ENCODE measurements at regions not wholly inside any gene's neighbourhood (a gene's known extent, or its start where the extent isn't known, plus 50 kb on each side); places are given as distances from the start of the nearest gene placed in this dataset.

- DNase-seq: no peak
Observed at GRCh38 chr13:40124633-40125015, 469.2 kb downstream of the COG6 start.

DNA sequence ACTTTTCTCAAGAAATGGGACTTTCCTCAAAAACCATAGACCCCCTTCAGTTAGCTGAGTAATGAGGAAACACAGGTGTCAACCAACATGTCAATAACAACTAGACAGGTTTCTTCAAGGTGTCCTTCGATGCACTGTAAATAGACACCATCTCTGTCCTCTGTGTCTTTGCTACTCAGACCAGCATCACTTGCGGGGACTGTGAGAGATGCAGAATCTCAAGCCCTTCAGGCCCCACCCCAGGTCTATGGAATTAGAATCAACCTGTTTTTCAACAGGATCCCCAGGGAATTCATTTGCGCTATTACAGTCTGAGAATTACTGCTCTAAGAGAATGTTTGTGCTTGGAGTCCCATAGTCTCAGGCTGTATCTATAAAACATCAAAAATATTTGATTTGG lies 469.9 kb downstream of the COG6 start:
- DNase-seq: no peak

DNA sequence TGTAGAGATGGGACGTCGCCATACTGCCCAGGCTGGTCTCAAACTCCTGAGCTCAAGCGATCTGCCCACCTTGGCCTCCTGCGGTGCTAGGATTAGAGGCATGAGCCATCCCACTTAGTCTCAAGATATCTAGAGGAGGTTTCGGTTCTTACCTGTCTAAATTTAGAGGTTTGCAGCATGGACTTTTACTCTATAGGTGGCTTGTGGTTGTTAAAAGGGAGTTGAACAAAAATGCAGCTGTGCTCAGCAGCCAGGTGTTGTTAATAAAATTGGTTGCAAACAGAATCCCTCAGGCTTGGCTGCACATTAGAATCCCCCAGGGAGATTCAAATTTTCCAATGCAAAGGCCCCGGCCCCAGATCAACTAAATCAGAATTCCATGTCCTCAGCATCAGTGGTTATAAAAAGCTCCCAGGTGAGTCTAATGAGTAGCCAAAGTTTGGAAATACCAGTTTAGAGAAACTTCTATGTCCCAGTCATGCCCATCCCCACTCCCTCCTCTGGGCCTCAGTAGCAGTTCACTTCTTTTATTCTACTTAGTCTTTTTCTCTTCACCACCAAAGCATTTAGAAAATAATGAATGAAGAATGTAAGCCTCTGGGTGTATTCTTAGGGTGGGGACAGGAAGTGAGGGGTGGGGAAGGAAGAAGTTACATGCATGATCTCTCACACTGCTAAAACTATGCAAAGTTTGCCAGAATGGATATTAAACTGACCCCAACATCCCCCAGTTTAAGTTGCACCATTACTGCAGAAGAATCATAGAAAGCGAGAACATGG lies 471.0 kb downstream of the COG6 start:
- DNase-seq: no peak

GRCh38 chr13:40127476-40127875 lies 472.0 kb downstream of the COG6 start:
- no peak for DNase-seq

DNA sequence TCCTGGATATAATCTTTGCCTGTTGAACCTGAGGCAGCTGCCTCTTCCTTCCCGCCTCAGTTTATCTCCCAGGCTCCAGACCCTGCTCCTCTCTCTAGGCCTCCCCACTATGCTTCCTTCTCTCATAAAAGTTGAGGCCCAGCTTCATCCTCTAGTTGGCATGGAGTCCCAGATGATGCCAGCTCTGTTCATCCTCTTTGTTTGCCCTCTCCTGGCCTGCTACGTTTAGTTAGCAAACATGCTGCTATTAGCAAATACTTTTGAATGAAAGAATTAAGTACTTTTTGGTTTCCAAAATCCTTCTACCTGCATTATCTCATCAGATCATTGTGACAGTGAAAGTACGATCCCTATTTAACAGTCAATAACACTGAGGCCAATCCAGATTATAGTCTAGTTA lies 472.5 kb downstream of the COG6 start:
- no peak for DNase-seq

DNA sequence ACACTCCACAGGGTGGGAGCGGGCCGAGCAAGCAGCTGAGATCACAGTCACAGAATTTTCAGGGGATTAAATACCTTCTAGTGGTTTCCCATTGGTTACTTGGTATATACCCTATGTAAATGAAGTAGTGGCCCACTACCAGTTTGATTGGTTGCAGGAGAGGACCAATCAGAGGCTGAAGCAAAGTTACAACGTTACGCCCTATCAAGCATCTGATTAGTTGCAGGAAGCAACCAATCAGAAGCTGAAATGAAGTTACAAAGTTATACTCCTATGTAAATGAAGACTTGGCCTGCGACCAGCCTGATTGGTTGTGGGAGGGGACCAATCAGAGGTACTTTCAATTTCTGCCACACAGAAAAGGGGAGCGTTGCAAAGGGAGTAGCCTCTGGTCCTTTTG lies 474.0 kb downstream of the COG6 start:
- DNase-seq: no peak

GRCh38 chr13:40130871-40131636 lies 475.6 kb downstream of the COG6 start:
- DNase-seq: no peak

DNA sequence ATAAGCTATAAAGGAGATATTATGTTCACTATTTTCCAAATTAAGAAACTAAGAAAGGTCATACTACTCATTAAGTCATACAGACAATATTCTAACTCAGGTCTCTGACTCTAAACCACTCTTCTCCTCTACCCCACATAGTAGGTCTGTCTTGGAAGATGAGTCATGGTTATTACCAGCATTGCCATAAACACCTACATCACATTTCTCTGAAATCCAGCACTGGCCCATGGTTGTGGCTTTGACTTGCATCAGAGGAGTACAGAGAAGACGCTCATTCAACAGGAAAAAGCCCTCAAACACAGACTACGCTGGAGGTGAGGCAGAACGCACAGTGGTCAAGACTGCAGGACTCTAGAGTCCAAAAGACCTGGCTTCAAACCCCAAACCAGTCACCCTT lies 476.8 kb downstream of the COG6 start:
- no peak for DNase-seq

- DNase-seq: no peak
Observed at GRCh38 chr13:40136896-40137295, 481.4 kb downstream of the COG6 start.

GRCh38 chr13:40137400-40137799 lies 481.9 kb downstream of the COG6 start:
- DNase-seq: no peak

GRCh38 chr13:40139896-40140520 lies 484.5 kb downstream of the COG6 start:
- DNase-seq: no peak

DNA sequence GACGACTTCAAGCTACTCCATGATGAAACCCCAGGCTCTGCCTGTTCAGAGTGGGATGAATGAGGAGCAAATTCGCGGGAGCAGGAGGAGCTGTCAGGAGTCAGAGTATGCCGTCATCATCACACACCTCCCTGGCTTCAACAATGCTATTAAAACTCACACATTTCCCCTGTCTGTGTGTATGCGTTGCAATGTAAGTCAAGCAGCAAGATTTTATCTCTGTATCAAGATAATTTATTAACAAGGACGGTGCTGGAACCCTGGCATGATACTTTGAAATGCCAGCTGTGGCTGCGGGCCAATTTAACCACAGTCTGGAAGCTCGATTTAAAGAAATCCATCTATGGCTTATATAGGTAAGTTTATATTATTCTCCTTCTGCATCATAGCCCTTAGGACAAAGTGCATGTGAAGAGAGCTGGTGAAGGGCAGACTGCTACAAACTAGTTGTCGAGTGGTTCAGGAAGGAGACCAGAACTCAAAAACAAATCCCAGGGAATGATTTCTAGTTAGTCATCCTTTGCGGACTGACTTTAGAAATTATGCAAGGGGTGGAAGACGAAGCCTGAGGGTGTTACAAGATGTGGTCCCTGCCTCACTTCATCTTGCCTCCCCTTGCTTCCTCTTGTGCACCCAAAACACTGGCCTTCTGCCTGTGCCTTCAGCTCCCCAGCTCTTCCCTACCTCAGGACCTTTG lies 486.5 kb downstream of the COG6 start:
- DNase-seq: no peak

DNA sequence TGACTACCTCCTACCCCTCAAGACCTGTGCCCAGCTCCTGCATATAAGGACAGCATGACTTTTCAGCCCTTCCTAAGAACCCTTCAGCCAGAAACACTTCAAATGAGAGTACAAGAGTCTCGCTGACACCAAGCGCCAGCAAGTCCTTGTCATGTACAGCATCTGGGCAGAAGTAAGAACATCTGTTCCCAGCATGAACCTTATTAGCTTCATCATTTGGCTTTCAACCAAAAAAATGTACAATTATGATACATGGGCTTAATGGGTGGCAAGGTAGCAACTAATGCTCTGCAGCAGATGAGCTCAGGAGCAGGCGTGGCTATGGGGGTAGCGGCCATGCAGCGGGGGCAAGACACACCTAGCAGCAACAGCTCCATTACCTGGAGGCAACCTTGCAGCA lies 487.6 kb downstream of the COG6 start:
- no peak for DNase-seq

DNA sequence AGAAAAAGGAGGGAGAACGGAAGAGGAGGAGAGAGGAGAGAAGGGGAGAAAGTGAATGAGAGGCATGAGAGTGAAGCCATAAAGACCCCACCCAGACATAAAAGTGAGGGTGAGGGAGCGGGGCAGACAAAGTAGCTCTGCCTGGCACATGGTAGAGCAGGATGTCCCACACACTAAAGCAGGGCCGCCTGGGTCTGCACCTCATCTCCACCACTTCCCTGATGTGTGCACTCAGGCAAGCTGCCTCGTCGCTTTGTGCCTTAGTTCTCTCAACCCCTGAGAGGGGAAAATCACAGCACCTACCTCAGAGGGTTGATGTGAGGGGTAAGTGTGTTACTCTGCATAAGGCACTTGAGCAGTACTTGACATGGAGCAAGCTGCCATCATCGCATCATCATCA lies 488.1 kb downstream of the COG6 start:
- DNase-seq: no peak

DNA sequence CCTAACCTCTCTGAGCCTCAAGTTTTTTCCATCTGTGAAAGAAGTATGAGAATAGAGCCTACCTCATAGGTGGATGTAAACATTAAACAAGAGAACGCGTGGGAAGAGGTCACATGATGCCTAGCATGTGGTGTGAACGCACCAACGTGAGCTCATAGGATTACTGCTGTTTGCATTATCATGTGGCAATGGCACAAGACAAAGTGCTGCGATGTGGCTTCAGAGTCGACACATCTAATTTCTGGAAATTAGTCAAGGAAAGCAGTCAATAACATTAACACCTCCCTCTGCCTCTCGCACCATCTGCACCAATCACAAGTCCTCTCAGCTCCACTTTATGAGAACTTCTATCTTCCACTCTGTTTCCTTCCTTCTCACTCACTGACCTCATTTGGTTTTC lies 489.7 kb downstream of the COG6 start:
- no peak for DNase-seq

DNA sequence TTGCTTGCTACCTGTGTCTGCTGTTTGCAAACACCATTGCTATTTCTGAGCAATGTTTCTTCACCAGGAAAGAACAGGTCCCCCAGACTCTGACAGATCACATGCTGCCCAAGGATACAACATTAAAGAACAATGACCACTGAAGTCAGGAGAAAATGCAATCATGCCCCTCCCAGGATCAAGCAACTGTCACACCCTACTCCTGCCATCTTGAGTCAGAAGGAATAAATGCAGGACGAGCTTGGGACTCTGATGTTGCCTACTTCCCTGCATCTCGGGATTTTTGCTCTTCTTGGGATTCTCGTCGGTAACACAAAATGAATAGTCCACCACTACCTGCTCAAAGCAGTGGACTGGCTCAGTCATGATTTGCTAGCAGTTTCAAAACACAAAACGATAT lies 490.6 kb downstream of the COG6 start:
- DNase-seq: no peak

DNA sequence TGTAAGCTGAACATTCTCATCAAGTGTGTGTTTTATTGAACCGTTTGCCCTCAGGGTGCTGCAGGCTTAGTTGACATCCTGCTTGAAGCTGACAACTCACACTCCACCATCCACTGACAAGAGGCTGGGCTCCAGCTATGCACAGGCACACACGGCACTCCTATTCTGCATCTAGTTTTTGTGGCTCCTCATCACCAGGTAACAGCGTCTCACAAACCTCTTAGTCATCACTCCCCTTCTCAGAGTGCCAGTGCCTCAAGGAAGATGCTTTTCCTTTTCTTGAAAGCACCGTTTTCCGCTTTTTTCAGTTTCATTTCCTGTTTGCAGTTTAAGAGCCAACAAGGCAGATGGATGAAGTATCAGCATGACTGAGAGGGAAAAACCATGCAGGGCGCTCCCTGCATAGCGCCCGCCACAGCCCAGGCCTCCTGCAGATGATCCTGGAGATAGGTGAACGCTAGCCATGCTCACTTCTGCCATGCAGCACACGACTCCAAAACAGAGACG lies 491.2 kb downstream of the COG6 start:
- no peak for DNase-seq

DNA sequence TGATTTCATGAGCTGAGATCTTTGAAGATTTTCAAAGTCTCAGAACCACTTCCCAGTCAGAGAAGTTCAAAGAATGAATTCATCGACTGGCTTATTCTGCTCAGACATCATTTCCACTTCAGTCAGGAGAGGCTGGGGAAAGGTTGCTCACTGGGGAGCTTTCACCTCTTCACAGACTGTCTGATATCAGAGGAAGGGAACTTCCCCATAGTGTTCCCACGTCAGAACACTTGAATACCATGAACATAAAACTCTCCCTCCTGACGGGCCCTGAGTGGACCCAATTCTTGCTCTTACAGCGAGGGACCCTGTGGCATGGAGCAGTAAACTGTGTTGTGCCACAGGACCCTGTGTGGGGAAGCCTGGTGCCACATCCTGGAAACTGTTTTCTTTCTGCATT lies 492.6 kb downstream of the COG6 start:
- DNase-seq: no peak

- DNase-seq: no peak
Observed at GRCh38 chr13:40148742-40149141, 493.3 kb downstream of the COG6 start.

DNA sequence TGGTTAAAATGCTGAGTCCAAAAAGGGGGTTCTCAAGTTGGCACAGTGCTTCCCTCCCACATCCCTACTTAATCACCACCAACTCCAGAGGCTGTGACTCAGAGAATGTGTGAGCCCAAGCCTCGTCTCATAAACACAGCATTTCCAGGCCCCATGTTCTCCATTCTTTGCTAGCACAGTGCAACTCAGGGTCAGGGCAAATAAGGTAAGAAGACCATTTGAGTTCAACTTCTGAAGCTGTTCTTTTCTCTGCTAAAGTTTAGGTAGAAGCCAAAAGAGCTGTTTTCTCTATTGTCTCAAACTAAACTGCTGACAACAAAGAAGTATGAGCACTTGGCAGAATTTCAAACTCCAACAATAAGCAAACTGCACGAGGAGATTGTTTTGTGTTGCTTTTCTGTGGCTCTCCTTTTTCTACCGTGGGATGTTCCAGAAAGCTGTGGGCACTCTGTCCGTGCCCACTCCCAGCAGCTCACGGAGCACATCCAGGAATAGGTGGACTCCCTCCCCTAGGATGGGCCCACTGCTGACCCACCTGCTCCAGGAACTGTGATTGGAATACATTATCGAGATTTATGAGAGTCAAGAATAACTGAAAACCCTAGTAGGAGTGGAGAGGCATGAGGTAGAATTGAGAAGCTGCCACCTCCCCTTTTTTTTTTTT lies 494.3 kb downstream of the COG6 start:
- DNase-seq: no peak

- DNase-seq: no peak
Observed at GRCh38 chr13:40151673-40152072, 496.2 kb downstream of the COG6 start.

DNA sequence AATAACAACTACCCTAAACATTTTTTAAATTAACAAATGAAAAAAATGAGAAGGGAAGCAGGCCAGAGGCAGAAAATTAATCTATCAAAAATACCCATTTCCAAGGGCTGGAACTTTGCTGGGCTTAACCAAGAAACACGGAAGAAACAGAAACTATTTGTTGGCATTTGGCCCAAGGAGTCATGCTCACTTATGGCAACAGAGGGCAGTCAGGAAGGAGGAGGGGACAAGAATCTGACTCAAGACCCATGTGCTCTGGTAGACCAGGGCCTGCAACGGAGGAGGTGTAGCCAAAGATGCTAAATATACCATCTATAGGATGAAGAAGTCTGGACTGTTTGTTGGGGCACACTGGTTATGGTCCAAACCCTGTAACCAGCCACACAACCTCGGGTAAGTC lies 496.7 kb downstream of the COG6 start:
- DNase-seq: peak; percentile 44

GRCh38 chr13:40152922-40153321 lies 497.5 kb downstream of the COG6 start:
- no peak for DNase-seq

Measured in hematopoietic multipotent progenitor cell treated with erythropoietin and hydrocortisone succinate and interleukin-3 and kit ligand, for 6 days (in vitro differentiated cells).